Esophagus squamous epithelium (tissue), 5 donors: ENCODE measurements at regions not wholly inside any gene's neighbourhood (a gene's known extent, or its start where the extent isn't known, plus 50 kb on each side); places are given as distances from the start of the nearest gene placed in this dataset.

Experiments
- DNase-seq: peaks from one replicate; lab custom pipeline; 2025; lab: John Stamatoyannopoulos, UW
- H3K27ac ChIP-seq, 4 donors: fragments of 200-600 bp; sonication (generic); one replicate each; pipeline ENCODE4 v1.5.1; 2016 to 2019; ENCODE audit warnings: mild to moderate bottlenecking in 1 of 4
- H3K27me3 ChIP-seq, 4 donors: fragments of 200-600 bp; sonication (generic); 1 replicate in 3 of 4; 2 replicates in 1 of 4; pipeline versions ENCODE4 v1.5.1 to v1.6.0; 2017 to 2021; ENCODE audit warnings: antibody characterized with exemption in 1 of 4
- H3K36me3 ChIP-seq, 3 donors: fragments of 200-600 bp; sonication (generic); one replicate each; pipeline ENCODE4 v1.5.1; 2016 to 2019
- H3K4me1 ChIP-seq, 3 donors: fragments of 200-600 bp; sonication (generic); one replicate each; pipeline ENCODE4 v1.5.1; 2017 to 2019
- H3K4me3 ChIP-seq, 4 donors: fragments of 200-600 bp; sonication (generic); 1 replicate in 3 of 4; 2 replicates in 1 of 4; pipeline ENCODE4 v1.5.1; 2016 to 2019; ENCODE audit warnings: mild to moderate bottlenecking in 2 of 4, moderate library complexity in 1 of 4
- H3K9me3 ChIP-seq, 3 donors: fragments of 200-600 bp; sonication (generic); one replicate each; pipeline ENCODE4 v1.5.1; 2016 to 2019
- CTCF ChIP-seq, 6 experiments: fragments of 450-650 bp in 4 of 6; fragments of 200-600 bp in 2 of 6; sonication (generic) in 2 of 6; IDR thresholded peaks; one replicate each; pipeline ENCODE4 v1.5.1; 2016 to 2019; ENCODE audit warnings: antibody characterized with exemption in 6 of 6, mild to moderate bottlenecking in 4 of 6, moderate library complexity in 4 of 6
- POLR2A ChIP-seq, 4 donors: fragments of 450-650 bp; IDR thresholded peaks; one replicate each; pipeline ENCODE4 v1.6.1; 2017; ENCODE audit warnings: antibody characterized with exemption in 4 of 4, mild to moderate bottlenecking in 4 of 4, moderate library complexity in 3 of 4
- WGBS, 2 donors: methylation state at CpG; one replicate each; pipeline ENCODE4 v1.1.5; 2018; 5-methylcytosine and 5-hydroxymethylcytosine counted together
- intact Hi-C: fragments of 100-400 bp; cut with DNase I; formaldehyde crosslinking; loops from one replicate; pipeline ENCODE4 v1.15.0; 2022
- donor health status: DM: yes; HTN: yes; CAD: no.

GRCh38 chr9:90385146-90385545 lies 257.5 kb downstream of the DIRAS2 start:
- Histone ChIP-seq H3K9me3 (no peaks in the 10 kb centered on the region), H3K4me3 (no peak overlapping the region), H3K4me1 (no peaks in the 10 kb centered on the region), H3K36me3 (no peaks in the 10 kb centered on the region), H3K27me3 (no peaks in the 10 kb centered on the region), H3K27ac (no peak overlapping the region)
- no peak for TF ChIP-seq POLR2A (IDR thresholded peaks at IDR 0.05)
- no peak for TF ChIP-seq CTCF (IDR thresholded peaks at IDR 0.05)
- intact Hi-C loops = no loop called here
- no peak for DNase-seq
- 59 to 72% methylated on average over 5 to 6 of the region's 6 CpGs for WGBS, 2 donors

GRCh38 chr9:90393365-90394152 lies 249.1 kb downstream of the DIRAS2 start:
- H3K27me3 ChIP-seq = no peaks in the 10 kb centered on the region
- no peaks in the 10 kb centered on the region for H3K36me3 ChIP-seq
- 91% methylated on average over 8 of the region's 8 CpGs for WGBS, 2 donors
- TF ChIP-seq CTCF (IDR thresholded peaks at IDR 0.05) = no peak
- no peak for TF ChIP-seq POLR2A (IDR thresholded peaks at IDR 0.05)
- H3K9me3 ChIP-seq = no peaks in the 10 kb centered on the region
- no peak for DNase-seq
- intact Hi-C loops = no loop called here
- H3K4me3 ChIP-seq = no peak overlapping the region
- H3K27ac ChIP-seq = no peak overlapping the region
- no peaks in the 10 kb centered on the region for H3K4me1 ChIP-seq

GRCh38 chr9:90394871-90395270 lies 247.8 kb downstream of the DIRAS2 start:
- Histone ChIP-seq H3K9me3 (no peaks in the 10 kb centered on the region), H3K4me3 (no peak overlapping the region), H3K36me3 (no peaks in the 10 kb centered on the region), H3K27me3 (no peaks in the 10 kb centered on the region), H3K4me1 (no peaks in the 10 kb centered on the region), H3K27ac (no peak overlapping the region)
- TF ChIP-seq POLR2A (IDR thresholded peaks at IDR 0.05) (no peak), CTCF (IDR thresholded peaks at IDR 0.05) (no peak)
- intact Hi-C loops = no loop called here
- no peak for DNase-seq
- 79 to 81% methylated on average over 3 of the region's 3 CpGs for WGBS, 2 donors

GRCh38 chr9:90400091-90400490 lies 242.5 kb downstream of the DIRAS2 start:
- no peaks in the 10 kb centered on the region for H3K4me1 ChIP-seq
- H3K27me3 ChIP-seq = no peaks in the 10 kb centered on the region
- no peak for DNase-seq
- 93 to 98% methylated on average over 2 to 6 of the region's 6 CpGs for WGBS, 2 donors
- H3K36me3 ChIP-seq = no peaks in the 10 kb centered on the region
- TF ChIP-seq CTCF (IDR thresholded peaks at IDR 0.05) (no peak), POLR2A (IDR thresholded peaks at IDR 0.05) (no peak)
- intact Hi-C loops = no loop called here
- H3K4me3 ChIP-seq = no peak overlapping the region
- no peak overlapping the region for H3K27ac ChIP-seq
- no peaks in the 10 kb centered on the region for H3K9me3 ChIP-seq

GRCh38 chr9:90408659-90409058 lies 234.0 kb downstream of the DIRAS2 start:
- Histone ChIP-seq H3K9me3 (peaks cover 0 to 6% (median 0%) of the 10 kb centered on the region in 3 donors), H3K27me3 (peaks cover 0 to 8% (median 0%) of the 10 kb centered on the region in 4 donors)
- 63 to 65% methylated on average over 3 of the region's 3 CpGs for WGBS, 2 donors

More at GRCh38 chr9:90408659-90409058, 234.0 kb downstream of the DIRAS2 start:
- no peaks in the 10 kb centered on the region for H3K4me1 ChIP-seq
- H3K4me3 ChIP-seq = no peak overlapping the region
- TF ChIP-seq POLR2A (IDR thresholded peaks at IDR 0.05) = no peak
- no peak for TF ChIP-seq CTCF (IDR thresholded peaks at IDR 0.05)
- no peak for DNase-seq
- intact Hi-C loops = no loop called here
- H3K27ac ChIP-seq = no peak overlapping the region
- H3K36me3 ChIP-seq = no peaks in the 10 kb centered on the region
